ENCODE measurements at regions not wholly inside any gene's neighbourhood (a gene's known extent, or its start where the extent isn't known, plus 50 kb on each side); places are given as distances from the start of the nearest gene placed in this dataset.

GRCh38 chr13:67557642-67558241, 327.6 kb upstream of the PCDH9 start:
- H3K4me3 ChIP-seq (ENCODE audit: low read depth, low read length), result no peak overlapping the region
- CTCF ChIA-PET, result no interaction called here
- H3K4me1 ChIP-seq (ENCODE audit: control insufficient read depth, insufficient read depth, low read length), result no peaks in the 10 kb centered on the region
- POLR2A ChIA-PET, result no interaction called here
- no peak for TF ChIP-seq ZNF580 (tag by site-specific recombination; IDR thresholded peaks at IDR 0.05)
- TF ChIP-seq TCF7L2 (IDR thresholded peaks at IDR 0.05; ENCODE audit: borderline replicate concordance, low read depth, low read length), result no peak
- no peak for TF ChIP-seq ZNF354C (tag by site-specific recombination; IDR thresholded peaks at IDR 0.05; ENCODE audit: borderline replicate concordance, low read depth)
- TF ChIP-seq ZNF555 (tag by site-specific recombination; conservative IDR thresholded peaks at IDR 0.05), result no peak
- no peak for TF ChIP-seq ZNF530 (tag by site-specific recombination; IDR thresholded peaks at IDR 0.05; ENCODE audit: low read depth)
- no peak for TF ChIP-seq CTCF (tag by site-specific recombination; IDR thresholded peaks at IDR 0.05)
- 0 out of 2 replicates have a peak, but pooled peaks have one; percentile 12 for TF ChIP-seq PRDM1 (tag by site-specific recombination; IDR thresholded peaks at IDR 0.05)
- peak; percentile 98 for TF ChIP-seq SETDB1 (IDR thresholded peaks at IDR 0.05; ENCODE audit: insufficient read length, low read length)
- no peak for TF ChIP-seq ZSCAN23 (tag by site-specific recombination; IDR thresholded peaks at IDR 0.05)
- no peak for TF ChIP-seq ZBTB1 (tag by site-specific recombination; IDR thresholded peaks at IDR 0.05)
- TF ChIP-seq ZNF133 (tag by site-specific recombination; IDR thresholded peaks at IDR 0.05), result no peak
- TF ChIP-seq TRIM28 (IDR thresholded peaks at IDR 0.05; ENCODE audit: borderline replicate concordance, low read length), result peak; percentile 100
- no peak for TF ChIP-seq ZBTB20 (tag by site-specific recombination; IDR thresholded peaks at IDR 0.05)
- no peak for TF ChIP-seq ZFP37 (tag by site-specific recombination; IDR thresholded peaks at IDR 0.05)
- no peak for TF ChIP-seq ZNF433 (tag by site-specific recombination; IDR thresholded peaks at IDR 0.05; ENCODE audit: low read depth)
- no peak for TF ChIP-seq KLF7 (tag by site-specific recombination; IDR thresholded peaks at IDR 0.05; ENCODE audit: borderline replicate concordance)
- no peak for TF ChIP-seq ZNF664 (tag by site-specific recombination; IDR thresholded peaks at IDR 0.05)
- no peak for TF ChIP-seq ZNF670 (tag by site-specific recombination; IDR thresholded peaks at IDR 0.05; ENCODE audit: low read depth)
- no peak for TF ChIP-seq ZFP3 (tag by site-specific recombination; IDR thresholded peaks at IDR 0.05; ENCODE audit: low read depth)
- no peak for TF ChIP-seq ZNF18 (tag by site-specific recombination; IDR thresholded peaks at IDR 0.05)
- TF ChIP-seq FEZF1 (tag by site-specific recombination; IDR thresholded peaks at IDR 0.05), result no peak
- no peak for TF ChIP-seq ZNF112 (tag by site-specific recombination; IDR thresholded peaks at IDR 0.05)
- no peak overlapping the region for H3K27ac ChIP-seq (ENCODE audit: extremely low read depth, low read depth, low read length)
- H3K9me3 ChIP-seq (ENCODE audit: control insufficient read depth, insufficient read depth, low read depth, low read length), result no peaks in the 10 kb centered on the region
- H3K36me3 ChIP-seq (ENCODE audit: control insufficient read depth in 2 of 2, insufficient read depth in 1 of 2, low read length in 2 of 2), result no peaks in the 10 kb centered on the region

GRCh38 chr13:67557118-67557517, 327.0 kb upstream of the PCDH9 start:
- Histone ChIP-seq H3K27ac (ENCODE audit: extremely low read depth, low read depth, low read length) (no peak overlapping the region), H3K36me3 (ENCODE audit: control insufficient read depth in 2 of 2, insufficient read depth in 1 of 2, low read length in 2 of 2) (no peaks in the 10 kb centered on the region), H3K4me3 (ENCODE audit: low read depth, low read length) (no peak overlapping the region), H3K4me1 (ENCODE audit: control insufficient read depth, insufficient read depth, low read length) (no peaks in the 10 kb centered on the region), H3K9me3 (ENCODE audit: control insufficient read depth, insufficient read depth, low read depth, low read length) (no peaks in the 10 kb centered on the region)
- ChIA-PET POLR2A (no interaction called here), CTCF (no interaction called here)
- TF ChIP-seq ZSCAN4 (tag by site-specific recombination; IDR thresholded peaks at IDR 0.05), result no peak
- TF ChIP-seq ZNF624 (tag by site-specific recombination; IDR thresholded peaks at IDR 0.05), result no peak
- no peak for TF ChIP-seq ZNF580 (tag by site-specific recombination; IDR thresholded peaks at IDR 0.05)
- TF ChIP-seq ZNF423 (tag by site-specific recombination; IDR thresholded peaks at IDR 0.05), result no peak
- TF ChIP-seq ZNF248 (tag by site-specific recombination; IDR thresholded peaks at IDR 0.05), result no peak
- no peak for TF ChIP-seq PRDM1 (tag by site-specific recombination; IDR thresholded peaks at IDR 0.05)
- TF ChIP-seq TSHZ1 (tag by site-specific recombination; IDR thresholded peaks at IDR 0.05; ENCODE audit: borderline replicate concordance), result no peak
